ENCODE measurements at regions not wholly inside any gene's neighbourhood (a gene's known extent, or its start where the extent isn't known, plus 50 kb on each side); places are given as distances from the start of the nearest gene placed in this dataset.

DNA sequence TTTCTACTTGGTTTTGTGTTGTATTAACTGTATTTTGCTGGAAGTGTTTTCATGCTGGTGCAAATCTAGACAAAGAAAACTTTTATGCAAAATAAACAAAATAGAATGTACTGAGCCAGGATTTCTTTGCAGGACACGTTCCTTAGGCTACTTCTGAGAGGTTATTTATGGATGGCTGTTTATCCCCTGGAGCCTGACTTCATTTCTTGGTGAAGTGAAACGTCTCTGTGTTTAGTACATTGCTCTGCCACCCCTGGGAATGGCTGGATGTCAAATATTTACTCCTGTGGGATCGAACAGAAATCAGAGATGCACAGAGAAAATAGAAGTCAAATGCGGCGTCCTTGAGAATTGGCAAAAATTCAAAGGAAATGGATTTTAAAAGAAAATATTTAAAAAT lies 327.1 kb upstream of the MPDZ start:
- Histone ChIP-seq H3K36me3 (ENCODE audit: low read depth) (no peaks in the 10 kb centered on the region), H3K9me2 (ENCODE audit: insufficient read depth) (no peaks in the 10 kb centered on the region), H2AFZ (no peak overlapping the region), H3K9me3 (ENCODE audit: low read depth) (no peaks in the 10 kb centered on the region), H3K27ac (no peak overlapping the region), H3K79me2 (ENCODE audit: insufficient read depth) (no peaks in the 10 kb centered on the region), H3F3A (ENCODE audit: insufficient read depth) (no peaks in the 10 kb centered on the region), H4K20me1 (ENCODE audit: insufficient read depth) (no peaks in the 10 kb centered on the region), H3K27me3 (replicated peaks; ENCODE audit: insufficient read depth) (no peaks in the 10 kb centered on the region; the same call in 1 of the 2 replicates), H3K4me1 (ENCODE audit: insufficient read depth) (no peaks in the 10 kb centered on the region), H3K4me3 (no peak overlapping the region), H3K9ac (no peak overlapping the region), H3K4me2 (ENCODE audit: unreplicated experiment) (no peak overlapping the region)
- in situ Hi-C loops (cut with MboI) = no loop called here
- 31 to 34% methylated on average over 5 of the region's 5 CpGs for WGBS, 2 experiments (ENCODE audit: low coverage in 1 of 2, low lambda C conversion rate in 2 of 2, missing lambda C conversion rate in 2 of 2)
- no peak for TF ChIP-seq EZH2phosphoT487 (IDR thresholded peaks at IDR 0.05; ENCODE audit: insufficient read depth, low read depth)
- TF ChIP-seq EZH2 (IDR thresholded peaks at IDR 0.05; ENCODE audit: insufficient read depth, poor library complexity, severe bottlenecking) = no peak
- no peak for DNase-seq

DNA sequence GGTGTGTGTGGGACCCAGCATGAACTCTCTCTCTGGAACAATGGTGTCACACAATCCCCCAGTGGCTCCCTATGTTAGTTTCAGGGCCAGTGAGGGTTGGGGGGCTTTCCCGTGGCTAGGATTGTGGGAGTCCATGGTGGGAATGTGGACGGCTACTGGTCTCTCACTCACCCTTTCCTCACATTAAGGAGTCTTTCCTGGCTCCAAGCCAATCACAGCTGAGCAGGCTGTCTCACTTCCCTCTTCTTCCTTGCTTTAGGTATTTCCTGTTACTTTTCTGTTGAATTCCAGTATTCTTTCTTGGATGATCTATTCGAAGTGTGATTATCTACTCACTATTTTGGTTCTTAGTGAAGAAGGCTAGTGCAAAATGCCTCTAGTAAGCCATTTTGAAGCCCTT lies 324.4 kb upstream of the MPDZ start:
- WGBS, 2 experiments (ENCODE audit: low coverage in 1 of 2, low lambda C conversion rate in 2 of 2, missing lambda C conversion rate in 2 of 2) = 69 to 79% methylated on average over 3 of the region's 3 CpGs
- in situ Hi-C loops (cut with MboI) = no loop called here
- Histone ChIP-seq H3F3A (ENCODE audit: insufficient read depth) (no peaks in the 10 kb centered on the region), H3K27me3 (replicated peaks; ENCODE audit: insufficient read depth) (no peaks in the 10 kb centered on the region; the same call in 1 of the 2 replicates), H3K9me2 (ENCODE audit: insufficient read depth) (no peaks in the 10 kb centered on the region), H3K4me1 (ENCODE audit: insufficient read depth) (no peaks in the 10 kb centered on the region), H3K4me2 (ENCODE audit: unreplicated experiment) (no peak overlapping the region), H3K79me2 (ENCODE audit: insufficient read depth) (no peaks in the 10 kb centered on the region), H3K9ac (no peak overlapping the region), H4K20me1 (ENCODE audit: insufficient read depth) (no peaks in the 10 kb centered on the region), H2AFZ (no peak overlapping the region), H3K27ac (no peak overlapping the region), H3K9me3 (ENCODE audit: low read depth) (no peaks in the 10 kb centered on the region), H3K4me3 (no peak overlapping the region), H3K36me3 (ENCODE audit: low read depth) (no peaks in the 10 kb centered on the region)
- no peak for TF ChIP-seq EZH2 (IDR thresholded peaks at IDR 0.05; ENCODE audit: insufficient read depth, poor library complexity, severe bottlenecking)
- TF ChIP-seq EZH2phosphoT487 (IDR thresholded peaks at IDR 0.05; ENCODE audit: insufficient read depth, low read depth) = no peak
- DNase-seq = no peak

DNA sequence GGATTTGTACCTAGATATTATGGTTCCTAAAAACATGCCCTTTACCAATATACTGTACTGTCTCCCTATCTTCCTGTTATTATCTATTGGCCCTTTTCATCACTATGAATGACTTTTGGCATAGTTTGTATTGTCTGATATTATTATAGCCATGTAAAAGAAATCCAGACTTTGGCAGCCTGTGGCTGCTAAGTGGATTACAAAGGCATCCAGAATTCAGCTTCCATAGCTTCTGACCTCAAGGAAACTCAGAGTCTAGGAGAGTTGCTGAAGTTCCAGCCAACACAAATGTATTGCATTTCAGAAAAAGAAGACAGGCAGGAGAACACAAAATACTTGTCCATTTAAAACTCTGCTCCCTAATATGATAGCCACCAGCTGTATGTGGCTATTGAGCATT lies 319.2 kb upstream of the MPDZ start:
- in situ Hi-C loops (cut with MboI) = no loop called here
- H3K79me2 ChIP-seq (ENCODE audit: insufficient read depth) = no peaks in the 10 kb centered on the region
- no peak overlapping the region for H3K9ac ChIP-seq
- H3K27me3 ChIP-seq (replicated peaks; ENCODE audit: insufficient read depth) = no peaks in the 10 kb centered on the region; the same call in 1 of the 2 replicates
- DNase-seq = no peak
- no peaks in the 10 kb centered on the region for H3K4me1 ChIP-seq (ENCODE audit: insufficient read depth)
- H3K4me3 ChIP-seq = no peak overlapping the region
- no peak overlapping the region for H2AFZ ChIP-seq
- TF ChIP-seq EZH2phosphoT487 (IDR thresholded peaks at IDR 0.05; ENCODE audit: insufficient read depth, low read depth) (no peak), EZH2 (IDR thresholded peaks at IDR 0.05; ENCODE audit: insufficient read depth, poor library complexity, severe bottlenecking) (no peak)
- H3K4me2 ChIP-seq (ENCODE audit: unreplicated experiment) = no peak overlapping the region
- H4K20me1 ChIP-seq (ENCODE audit: insufficient read depth) = no peaks in the 10 kb centered on the region
- no peaks in the 10 kb centered on the region for H3K9me3 ChIP-seq (ENCODE audit: low read depth)
- H3K36me3 ChIP-seq (ENCODE audit: low read depth) = no peaks in the 10 kb centered on the region
- no peaks in the 10 kb centered on the region for H3K9me2 ChIP-seq (ENCODE audit: insufficient read depth)
- H3F3A ChIP-seq (ENCODE audit: insufficient read depth) = no peaks in the 10 kb centered on the region
- no peak overlapping the region for H3K27ac ChIP-seq

DNA sequence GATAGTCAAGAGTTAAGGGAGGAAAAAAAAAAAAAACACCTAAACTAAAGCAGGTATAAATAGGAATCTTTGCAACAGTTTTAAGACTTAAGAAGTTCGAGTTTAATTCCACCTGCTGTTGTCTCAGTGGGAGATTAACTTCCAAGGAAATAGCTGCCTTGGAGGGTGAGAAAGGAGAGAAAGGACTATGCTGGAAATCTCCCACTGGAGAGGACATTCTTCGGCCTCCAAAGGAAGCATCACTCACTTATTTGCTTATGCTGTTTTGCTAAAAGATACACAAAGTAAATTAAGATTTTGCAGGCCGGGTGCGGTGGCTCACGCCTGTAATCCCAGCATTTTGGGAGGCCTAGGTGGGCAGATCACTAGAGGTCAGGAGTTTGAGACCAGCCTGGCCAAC lies 317.9 kb upstream of the MPDZ start:
- H3K36me3 ChIP-seq (ENCODE audit: low read depth) = no peaks in the 10 kb centered on the region
- no peaks in the 10 kb centered on the region for H3K79me2 ChIP-seq (ENCODE audit: insufficient read depth)
- H3F3A ChIP-seq (ENCODE audit: insufficient read depth) = no peaks in the 10 kb centered on the region
- no peaks in the 10 kb centered on the region for H4K20me1 ChIP-seq (ENCODE audit: insufficient read depth)
- no peak overlapping the region for H3K9ac ChIP-seq
- no peak overlapping the region for H3K27ac ChIP-seq
- no peaks in the 10 kb centered on the region for H3K9me3 ChIP-seq (ENCODE audit: low read depth)
- H3K4me1 ChIP-seq (ENCODE audit: insufficient read depth) = no peaks in the 10 kb centered on the region
- H2AFZ ChIP-seq = no peak overlapping the region
- in situ Hi-C loops (cut with MboI) = no loop called here
- H3K4me2 ChIP-seq (ENCODE audit: unreplicated experiment) = no peak overlapping the region
- no peaks in the 10 kb centered on the region for H3K9me2 ChIP-seq (ENCODE audit: insufficient read depth)
- no peaks in the 10 kb centered on the region; the same call in 1 of the 2 replicates for H3K27me3 ChIP-seq (replicated peaks; ENCODE audit: insufficient read depth)
- no peak for TF ChIP-seq EZH2phosphoT487 (IDR thresholded peaks at IDR 0.05; ENCODE audit: insufficient read depth, low read depth)
- WGBS, 2 experiments (ENCODE audit: low coverage in 1 of 2, low lambda C conversion rate in 2 of 2, missing lambda C conversion rate in 2 of 2) = 82 to 83% methylated on average over 5 of the region's 5 CpGs
- DNase-seq = no peak
- H3K4me3 ChIP-seq = no peak overlapping the region

DNA sequence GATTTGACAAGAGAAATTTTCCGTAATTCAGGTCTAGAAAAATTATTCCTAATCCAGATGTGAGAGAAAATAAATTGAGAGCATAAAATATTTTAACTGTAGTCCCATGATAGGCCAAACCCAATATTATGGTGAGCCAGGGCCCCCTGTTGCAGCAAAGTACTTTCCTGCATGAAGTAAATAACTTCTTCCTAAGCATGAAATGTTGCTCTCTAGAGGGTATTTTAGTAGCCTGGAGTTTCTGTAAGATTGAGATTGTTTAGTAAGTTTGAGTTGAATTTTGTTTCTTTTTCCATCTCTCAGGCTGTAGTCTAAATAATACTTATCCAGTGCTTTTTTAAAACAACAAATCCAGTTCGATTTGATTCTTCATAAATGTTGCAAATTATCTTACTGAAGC lies 317.5 kb upstream of the MPDZ start:
- in situ Hi-C loops (cut with MboI) = no loop called here
- WGBS, 2 experiments (ENCODE audit: low coverage in 1 of 2, low lambda C conversion rate in 2 of 2, missing lambda C conversion rate in 2 of 2) = 43 to 49% methylated on average over 2 of the region's 2 CpGs

More for the DNA sequence above, 317.5 kb upstream of the MPDZ start:
- no peak overlapping the region for H3K4me3 ChIP-seq
- no peak for TF ChIP-seq EZH2 (IDR thresholded peaks at IDR 0.05; ENCODE audit: insufficient read depth, poor library complexity, severe bottlenecking)
- no peak for TF ChIP-seq EZH2phosphoT487 (IDR thresholded peaks at IDR 0.05; ENCODE audit: insufficient read depth, low read depth)
- no peaks in the 10 kb centered on the region for H3F3A ChIP-seq (ENCODE audit: insufficient read depth)
- H3K9me2 ChIP-seq (ENCODE audit: insufficient read depth) = no peaks in the 10 kb centered on the region
- no peaks in the 10 kb centered on the region; the same call in 1 of the 2 replicates for H3K27me3 ChIP-seq (replicated peaks; ENCODE audit: insufficient read depth)
- no peak overlapping the region for H3K9ac ChIP-seq
- no peak overlapping the region for H3K4me2 ChIP-seq (ENCODE audit: unreplicated experiment)
- H3K27ac ChIP-seq = no peak overlapping the region
- H3K36me3 ChIP-seq (ENCODE audit: low read depth) = no peaks in the 10 kb centered on the region
- no peaks in the 10 kb centered on the region for H3K4me1 ChIP-seq (ENCODE audit: insufficient read depth)
- H4K20me1 ChIP-seq (ENCODE audit: insufficient read depth) = no peaks in the 10 kb centered on the region
- DNase-seq = no peak
- no peaks in the 10 kb centered on the region for H3K79me2 ChIP-seq (ENCODE audit: insufficient read depth)
- no peak overlapping the region for H2AFZ ChIP-seq
- H3K9me3 ChIP-seq (ENCODE audit: low read depth) = no peaks in the 10 kb centered on the region

All from GM23248 (cell line).